Kidney capillary endothelial cell (primary cell): ENCODE measurements at regions not wholly inside any gene's neighbourhood (a gene's known extent, or its start where the extent isn't known, plus 50 kb on each side); places are given as distances from the start of the nearest gene placed in this dataset.
"Not testable (repeated sequence)": the region's sequence is repeated elsewhere in the genome, so short reads cannot be mapped to it uniquely, and the experiment has no call there.

Source experiments
- DNase-seq: peaks from one replicate; pipeline ENCODE4 v3.0.0-alpha.2; 2018; ENCODE audit warnings: low spot score

GRCh38 chr4:77510367-77510766 lies 95.3 kb upstream of the CXCL13 start:
- no peak for DNase-seq

- no peak for DNase-seq
Observed at GRCh38 chr4:77525538-77525937, 80.1 kb upstream of the CXCL13 start.

GRCh38 chr4:77527900-77528299 lies 77.7 kb upstream of the CXCL13 start:
- DNase-seq: not testable (repeated sequence)

- DNase-seq: no peak
Observed at GRCh38 chr4:77538144-77538543, 67.5 kb upstream of the CXCL13 start.

- DNase-seq: no peak
Observed at GRCh38 chr4:77538574-77539157, 67.0 kb upstream of the CXCL13 start.
